Vagina (tissue), 2 donors: ENCODE measurements at regions not wholly inside any gene's neighbourhood (a gene's known extent, or its start where the extent isn't known, plus 50 kb on each side); places are given as distances from the start of the nearest gene placed in this dataset.

Experiments
- CTCF ChIP-seq, 3 experiments: fragments of 450-650 bp in 2 of 3; fragments of 200-600 bp in 1 of 3; sonication (generic) in 1 of 3; IDR thresholded peaks; one replicate each; pipeline ENCODE4 v1.5.1; 2017 to 2019; ENCODE audit warnings: antibody characterized with exemption in 3 of 3, mild to moderate bottlenecking in 2 of 3, moderate library complexity in 2 of 3
- POLR2AphosphoS5 ChIP-seq, 2 donors: sonication (generic); formaldehyde crosslinking; IDR thresholded peaks; one replicate each; pipeline ENCODE4 v1.9.0; 2017; ENCODE audit warnings: antibody characterized with exemption in 2 of 2, mild to moderate bottlenecking in 2 of 2, low read depth in 1 of 2; ENCODE audit not compliant: insufficient read depth in 1 of 2

- TF ChIP-seq CTCF (IDR thresholded peaks at IDR 0.05) (no peak), POLR2AphosphoS5 (IDR thresholded peaks at IDR 0.05; ENCODE audit: insufficient read depth in 1 of 2, low read depth in 1 of 2) (no peak)
Measured at GRCh38 chr5:63774939-63775338, 187.3 kb downstream of the HTR1A start.
